H1 (cell line): ENCODE measurements at regions not wholly inside any gene's neighbourhood (a gene's known extent, or its start where the extent isn't known, plus 50 kb on each side); places are given as distances from the start of the nearest gene placed in this dataset.

Experiments used
- CTCF ChIA-PET: fragments of 300-600 bp; sonication (Branson Sonifier 250); formaldehyde crosslinking; loops from one replicate; lab custom pipeline; 2021; ENCODE audit not compliant: partially characterized antibody; lab: Charles Lee
- POLR2A ChIA-PET: fragments of 300-600 bp; sonication (Branson Sonifier 250); formaldehyde crosslinking; loops from one replicate; lab custom pipeline; 2021; ENCODE audit warnings: inconsistent platforms; ENCODE audit not compliant: partially characterized antibody; lab: Charles Lee
- DNase-seq, 2 experiments: peaks; one replicate each; pipeline versions ENCODE4 v3.0.0 to v3.0.0-alpha.2; 2010 to 2022; ENCODE audit warnings: low spot score in 2 of 2, low read depth in 1 of 2, mixed read lengths in 1 of 2
- FAIRE-seq: peaks from 2 replicates; lab custom pipeline; 2011; peaks lifted over from hg19 to GRCh38; lab: Jason Lieb, UNC
- H2AFZ ChIP-seq: 2 replicates; pipeline ENCODE4 v1.8.1; 2012; ENCODE audit warnings: low read length, inconsistent platforms
- H2AK5ac ChIP-seq: 2 replicates; pipeline ENCODE4 v1.6.1; 2013; ENCODE audit warnings: low read depth, low read length
- H2BK120ac ChIP-seq: replicated peaks from 2 replicates; pipeline ENCODE3; 2013; ENCODE audit warnings: low read depth, low read length, inconsistent platforms
- H2BK12ac ChIP-seq: 2 replicates; pipeline ENCODE4 v1.6.1; 2013; ENCODE audit warnings: low read depth, low read length
- H2BK15ac ChIP-seq: 2 replicates; pipeline ENCODE4 v1.6.1; 2013; ENCODE audit warnings: low read length
- H2BK20ac ChIP-seq: 2 replicates; pipeline ENCODE4 v1.6.1; 2013; ENCODE audit warnings: low read length
- H2BK5ac ChIP-seq: 2 replicates; pipeline ENCODE4 v1.6.1; 2013; ENCODE audit warnings: low read depth, low read length
- H3K14ac ChIP-seq: 2 replicates; pipeline ENCODE4 v1.6.1; 2013; ENCODE audit warnings: inconsistent platforms; ENCODE audit not compliant: insufficient read length
- H3K18ac ChIP-seq: 2 replicates; pipeline ENCODE4 v1.6.1; 2013; ENCODE audit warnings: low read length; ENCODE audit errors: extremely low read depth
- H3K23ac ChIP-seq: 2 replicates; pipeline ENCODE4 v1.6.1; 2013; ENCODE audit warnings: inconsistent platforms; ENCODE audit not compliant: insufficient read length
- H3K23me2 ChIP-seq: 2 replicates; pipeline ENCODE4 v1.6.1; 2013; ENCODE audit warnings: low read depth, low read length
- H3K27ac ChIP-seq: 2 replicates; pipeline ENCODE4 v1.6.1; 2011; ENCODE audit warnings: low read depth, low read length, inconsistent platforms
- H3K27me3 ChIP-seq, 4 experiments: replicated peaks in 1 of 4; 1 replicate in 1 of 4; 2 replicates in 3 of 4; pipeline versions ENCODE4 v1.6.1 to v1.8.1; 2011 to 2013; ENCODE audit warnings: low read length in 3 of 4, mild to moderate bottlenecking in 3 of 4, inconsistent platforms in 2 of 4, mixed read lengths in 2 of 4, moderate library complexity in 1 of 4; ENCODE audit not compliant: control insufficient read depth in 3 of 4, insufficient read depth in 3 of 4; ENCODE audit errors: extremely low read depth in 1 of 4
- H3K36me3 ChIP-seq, 4 experiments: 2 replicates each; pipeline versions ENCODE4 v1.6.1 to v1.8.1; 2011 to 2013; ENCODE audit warnings: mild to moderate bottlenecking in 4 of 4, low read length in 3 of 4, moderate library complexity in 2 of 4, control low read depth in 1 of 4, inconsistent platforms in 1 of 4; ENCODE audit not compliant: insufficient read depth in 4 of 4, control insufficient read depth in 2 of 4
- H3K4ac ChIP-seq: replicated peaks from 2 replicates; pipeline ENCODE3; 2013; ENCODE audit warnings: low read length, low read depth, mixed read lengths, inconsistent platforms; ENCODE audit not compliant: insufficient read length
- H3K4me1 ChIP-seq, 4 experiments: replicated peaks in 1 of 4; 1 replicate in 1 of 4; 2 replicates in 3 of 4; pipeline versions ENCODE4 v1.6.1 to v1.8.1; 2011 to 2013; ENCODE audit warnings: low read length in 3 of 4, inconsistent platforms in 2 of 4, mixed read lengths in 1 of 4; ENCODE audit not compliant: insufficient read depth in 4 of 4, control insufficient read depth in 3 of 4
- H3K4me2 ChIP-seq, 2 experiments: 2 replicates each; pipeline versions ENCODE4 v1.6.1 to v1.8.1; 2011 to 2013; ENCODE audit warnings: low read depth in 2 of 2, low read length in 2 of 2, control low read depth in 1 of 2, inconsistent platforms in 1 of 2, mild to moderate bottlenecking in 1 of 2; ENCODE audit not compliant: insufficient read depth in 1 of 2
- H3K4me3 ChIP-seq, 4 experiments: fragments of 200-600, 300-600 bp in 1 of 4; sonication (generic), shearing (Covaris generic), sonication (Bioruptor Twin) in 1 of 4; 2 replicates each; pipeline versions ENCODE4 v1.5.1 to v1.8.1; 2011 to 2016; ENCODE audit warnings: low read length in 4 of 4, low read depth in 3 of 4, control low read depth in 2 of 4, inconsistent platforms in 2 of 4, mild to moderate bottlenecking in 2 of 4, mixed read lengths in 1 of 4, moderate library complexity in 1 of 4; ENCODE audit not compliant: insufficient read depth in 2 of 4; ENCODE audit errors: extremely low read depth in 1 of 4
- H3K56ac ChIP-seq: replicated peaks from 2 replicates; pipeline ENCODE3; 2013; ENCODE audit warnings: low read depth, mild to moderate bottlenecking, mixed read lengths, low read length, inconsistent platforms; ENCODE audit not compliant: insufficient read length
- H3K79me1 ChIP-seq: 2 replicates; pipeline ENCODE4 v1.6.1; 2013; ENCODE audit warnings: low read depth, low read length, control low read depth
- H3K79me2 ChIP-seq, 2 experiments: 2 replicates each; pipeline versions ENCODE4 v1.6.1 to v1.8.1; 2012 to 2013; ENCODE audit warnings: low read length in 2 of 2, mild to moderate bottlenecking in 2 of 2, inconsistent platforms in 1 of 2; ENCODE audit not compliant: insufficient read depth in 2 of 2, control insufficient read depth in 1 of 2
- H3K9ac ChIP-seq, 4 experiments: replicated peaks in 1 of 4; 1 replicate in 1 of 4; 2 replicates in 3 of 4; pipeline versions ENCODE4 v1.6.1 to v1.8.1; 2011 to 2013; ENCODE audit warnings: low read depth in 3 of 4, low read length in 3 of 4, control low read depth in 2 of 4, mild to moderate bottlenecking in 2 of 4, moderate library complexity in 2 of 4, inconsistent platforms in 1 of 4; ENCODE audit errors: extremely low read depth in 1 of 4
- H3K9me3 ChIP-seq, 2 experiments: 2 replicates each; pipeline versions ENCODE4 v1.6.1 to v1.8.1; 2012 to 2013; ENCODE audit warnings: mild to moderate bottlenecking in 2 of 2, moderate library complexity in 2 of 2, control low read depth in 1 of 2, inconsistent platforms in 1 of 2, low read depth in 1 of 2, low read length in 1 of 2, mixed read lengths in 1 of 2; ENCODE audit not compliant: insufficient read depth in 2 of 2
- H4K20me1 ChIP-seq, 2 experiments: replicated peaks in 1 of 2; 2 replicates each; pipeline versions ENCODE3 to v1.8.1; 2011 to 2013; ENCODE audit warnings: inconsistent platforms in 2 of 2, low read length in 2 of 2, mild to moderate bottlenecking in 1 of 2; ENCODE audit not compliant: insufficient read depth in 2 of 2, control insufficient read depth in 1 of 2
- H4K5ac ChIP-seq: 2 replicates; pipeline ENCODE4 v1.6.1; 2013; ENCODE audit warnings: low read length, low read depth, mixed read lengths, inconsistent platforms; ENCODE audit not compliant: insufficient read length
- H4K8ac ChIP-seq: 2 replicates; pipeline ENCODE4 v1.8.0; 2013; ENCODE audit warnings: mild to moderate bottlenecking, moderate library complexity, low read length, inconsistent platforms; ENCODE audit not compliant: insufficient read depth; ENCODE audit errors: extremely low read depth
- H4K91ac ChIP-seq: replicated peaks from 2 replicates; pipeline ENCODE3; 2013; ENCODE audit warnings: low read length, mixed read lengths, inconsistent platforms; ENCODE audit not compliant: insufficient read length
- BACH1 ChIP-seq: IDR thresholded peaks from 2 replicates; pipeline ENCODE4 v1.6.1; 2012; ENCODE audit warnings: low read length, improper control_type of control experiment
- BCL11A ChIP-seq, 2 experiments: IDR thresholded peaks; one replicate each; pipeline ENCODE4 v1.6.1; 2011; ENCODE audit warnings: low read depth in 2 of 2, low read length in 2 of 2, mild to moderate bottlenecking in 2 of 2
- BRCA1 ChIP-seq: IDR thresholded peaks from 2 replicates; pipeline ENCODE4 v1.6.1; 2012; ENCODE audit warnings: low read depth, low read length, improper control_type of control experiment
- CBX5 ChIP-seq: fragments of 300-800, 300-1000 bp; sonication (generic); IDR thresholded peaks from 2 replicates; pipeline ENCODE4 v1.7.1; 2016; ENCODE audit warnings: antibody characterized with exemption, low read length, low read depth
- CBX8 ChIP-seq: fragments of 300-800, 300-1000 bp; sonication (generic); IDR thresholded peaks from 2 replicates; pipeline ENCODE4 v1.7.1; 2016; ENCODE audit warnings: low read depth, low read length, borderline replicate concordance
- CREB1 ChIP-seq: IDR thresholded peaks from 2 replicates; pipeline ENCODE4 v1.6.1; 2012; ENCODE audit warnings: inconsistent platforms
- EP300 ChIP-seq, 2 experiments: IDR thresholded peaks; 1 replicate in 1 of 2; 2 replicates in 1 of 2; pipeline ENCODE4 v1.6.1; 2011 to 2012; ENCODE audit warnings: low read depth in 2 of 2, low read length in 2 of 2, mild to moderate bottlenecking in 2 of 2, borderline replicate concordance in 1 of 2, inconsistent platforms in 1 of 2, moderate library complexity in 1 of 2
- HDAC6 ChIP-seq: IDR thresholded peaks from one replicate; pipeline ENCODE4 v1.7.1; 2012; ENCODE audit warnings: low read depth, mild to moderate bottlenecking, inconsistent platforms, low read length, moderate library complexity
- KDM4A ChIP-seq: IDR thresholded peaks from one replicate; pipeline ENCODE4 v1.7.1; 2012; ENCODE audit warnings: low read depth, mild to moderate bottlenecking, moderate library complexity, low read length, inconsistent platforms; ENCODE audit not compliant: severe bottlenecking
- SP2 ChIP-seq: IDR thresholded peaks from 2 replicates; pipeline ENCODE4 v1.6.1; 2012; ENCODE audit warnings: mild to moderate bottlenecking, low read length, inconsistent platforms
- TBP ChIP-seq: IDR thresholded peaks from 2 replicates; pipeline ENCODE4 v1.6.1; 2011; ENCODE audit warnings: low read depth, low read length, improper control_type of control experiment
- whole genome bisulfite sequencing, 2 experiments: shearing (Covaris generic) in 1 of 2; methylation state at CpG; one replicate each; pipeline versions ENCODE4 v1.1.6 to v1.1.7; 2013 to 2015; ENCODE audit warnings: low lambda C conversion rate in 2 of 2, mixed read lengths in 2 of 2, inconsistent platforms in 1 of 2, low coverage in 1 of 2, missing lambda C conversion rate in 1 of 2; ENCODE audit not compliant: insufficient replicate concordance in 2 of 2, insufficient coverage in 1 of 2, insufficient read length in 1 of 2; ENCODE audit errors: extremely low coverage in 1 of 2, missing lambda C conversion rate in 1 of 2; 5-methylcytosine and 5-hydroxymethylcytosine counted together
- TF ChIP-seq, protein P1 (sequence below): IDR thresholded peaks from 2 replicates; pipeline ENCODE4 v1.6.1; 2011; ENCODE audit warnings: low read length, improper control_type of control experiment
- TF ChIP-seq, protein P2 (sequence below): IDR thresholded peaks from 2 replicates; pipeline ENCODE4 v1.6.1; 2011; ENCODE audit warnings: low read depth, mild to moderate bottlenecking, low read length; ENCODE audit not compliant: insufficient read depth

DNA sequence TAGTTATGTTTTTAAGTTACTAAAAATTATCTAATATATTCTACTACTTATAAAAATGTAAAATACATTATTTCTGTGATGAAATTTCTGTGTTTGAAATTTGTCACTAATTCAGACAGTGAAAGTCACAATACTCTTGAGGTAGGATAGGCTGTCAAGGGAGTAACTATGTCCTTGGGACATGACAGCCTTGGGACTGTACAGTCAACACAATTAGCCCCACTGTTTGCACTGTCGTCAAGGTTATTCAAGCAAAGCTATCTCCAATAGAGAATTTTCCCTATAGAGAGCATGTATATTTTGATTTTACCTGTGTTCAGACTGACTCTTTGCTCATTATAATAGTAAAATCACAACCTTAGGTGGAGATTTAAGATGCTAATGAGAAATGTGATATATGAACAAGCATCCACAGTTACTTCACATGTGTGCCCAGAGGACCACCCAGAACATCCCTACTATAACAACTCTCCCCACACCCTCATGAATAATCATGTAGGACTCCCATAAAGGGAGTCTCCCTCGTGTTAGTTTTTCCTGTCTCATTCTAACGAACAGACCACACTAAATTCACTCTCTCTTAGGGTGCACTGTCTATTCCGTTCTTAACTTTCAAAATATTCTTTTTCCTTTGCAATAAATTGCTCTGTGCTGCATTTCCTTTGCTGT lies 1476.3 kb upstream of the CADM2 start:
- Histone ChIP-seq H3K18ac (no peak overlapping the region), H2BK20ac (no peak overlapping the region), H3K56ac (no peak overlapping the region), H3K14ac (no peak overlapping the region), H4K5ac (no peak overlapping the region), H3K4me3 (no peak overlapping the region), H2BK12ac (no peak overlapping the region), H3K9me3 (no peaks in the 10 kb centered on the region), H2BK120ac (no peak overlapping the region), H3K9ac (no peak overlapping the region), H2AK5ac (no peak overlapping the region), H2AFZ (no peak overlapping the region), H3K23ac (no peak overlapping the region), H3K27me3 (peaks cover 0 to 1% (median 0%) of the 10 kb centered on the region in 4 experiments; a peak in 1 of 7 replicates), H4K8ac (no peak overlapping the region), H3K27ac (no peak overlapping the region), H3K79me1 (no peaks in the 10 kb centered on the region), H2BK5ac (no peak overlapping the region), H3K79me2 (no peaks in the 10 kb centered on the region), H2BK15ac (no peak overlapping the region), H3K23me2 (no peaks in the 10 kb centered on the region), H3K4ac (no peak overlapping the region), H3K4me2 (no peak overlapping the region), H3K4me1 (no peaks in the 10 kb centered on the region), H4K20me1 (no peaks in the 10 kb centered on the region), H3K36me3 (no peaks in the 10 kb centered on the region), H4K91ac (no peak overlapping the region)
- CTCF ChIA-PET: no interaction called here
- POLR2A ChIA-PET: no interaction called here
- 86% methylated on average over 4 of the region's 4 CpGs; no CpG with 5 or more reads in 1 of the 2 experiments for WGBS, 2 experiments
- FAIRE-seq (no peak), DNase-seq (no peak)
- no peak for TF ChIP-seq TBP
- no peak for TF ChIP-seq CREB1
- TF ChIP-seq BCL11A (IDR thresholded peaks at IDR 0.05; ENCODE audit: low read depth in 2 of 2, low read length in 2 of 2): no peak
- TF ChIP-seq CBX8: no peak
- no peak for TF ChIP-seq KDM4A
- no peak for TF ChIP-seq EP300 (IDR thresholded peaks at IDR 0.05; ENCODE audit: borderline replicate concordance in 1 of 2, low read depth in 2 of 2, low read length in 2 of 2)
- TF ChIP-seq, protein P1, sequence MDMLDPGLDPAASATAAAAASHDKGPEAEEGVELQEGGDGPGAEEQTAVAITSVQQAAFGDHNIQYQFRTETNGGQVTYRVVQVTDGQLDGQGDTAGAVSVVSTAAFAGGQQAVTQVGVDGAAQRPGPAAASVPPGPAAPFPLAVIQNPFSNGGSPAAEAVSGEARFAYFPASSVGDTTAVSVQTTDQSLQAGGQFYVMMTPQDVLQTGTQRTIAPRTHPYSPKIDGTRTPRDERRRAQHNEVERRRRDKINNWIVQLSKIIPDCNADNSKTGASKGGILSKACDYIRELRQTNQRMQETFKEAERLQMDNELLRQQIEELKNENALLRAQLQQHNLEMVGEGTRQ: no peak
- no peak for TF ChIP-seq HDAC6
- TF ChIP-seq CBX5: no peak
- TF ChIP-seq SP2: no peak
- TF ChIP-seq BRCA1: no peak
- TF ChIP-seq BACH1: no peak
- TF ChIP-seq, protein P2, sequence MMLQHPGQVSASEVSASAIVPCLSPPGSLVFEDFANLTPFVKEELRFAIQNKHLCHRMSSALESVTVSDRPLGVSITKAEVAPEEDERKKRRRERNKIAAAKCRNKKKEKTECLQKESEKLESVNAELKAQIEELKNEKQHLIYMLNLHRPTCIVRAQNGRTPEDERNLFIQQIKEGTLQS: no peak
